GM10248 (cell line): ENCODE measurements at regions not wholly inside any gene's neighbourhood (a gene's known extent, or its start where the extent isn't known, plus 50 kb on each side); places are given as distances from the start of the nearest gene placed in this dataset.
"Not testable (repeated sequence)": the region's sequence is repeated elsewhere in the genome, so short reads cannot be mapped to it uniquely, and the experiment has no call there.

ENCODE experiments used
- CTCF ChIA-PET: fragments of 300-600 bp; sonication (Branson Sonifier 250); formaldehyde crosslinking; extraction: SDS; loops from one replicate; lab custom pipeline; 2021; ENCODE audit warnings: antibody characterized with exemption; lab: Yijun Ruan, JAX
- POLR2A ChIA-PET: fragments of 350-650 bp; sonication (Branson Sonifier 250); formaldehyde crosslinking; extraction: SDS; loops from one replicate; lab custom pipeline; 2020; ENCODE audit warnings: antibody characterized with exemption; lab: Yijun Ruan, JAX
- DNase-seq: peaks from one replicate; pipeline ENCODE4 v3.0.0; 2012; ENCODE audit errors: extremely low spot score
- CTCF ChIP-seq: IDR thresholded peaks from 2 replicates; pipeline ENCODE4 v1.5.1; 2012; ENCODE audit warnings: mild to moderate bottlenecking, low read depth; ENCODE audit errors: extremely low read depth, missing control alignments, control extremely low read depth

GRCh38 chrX:155751131-155751530, 130.0 kb upstream of the VAMP7 start:
- ChIA-PET POLR2A (no interaction called here), CTCF (no interaction called here)
- DNase-seq, result no peak
- no peak for TF ChIP-seq CTCF

GRCh38 chrX:155747520-155747919, 133.6 kb upstream of the VAMP7 start:
- ChIA-PET POLR2A (no interaction called here), CTCF (no interaction called here)
- TF ChIP-seq CTCF, result no peak
- no peak for DNase-seq

- no peak for TF ChIP-seq CTCF
- DNase-seq, result no peak
- ChIA-PET POLR2A (no interaction called here), CTCF (no interaction called here)
Measured at GRCh38 chrX:155745792-155746191, 133.0 kb upstream of the TMLHE start.

GRCh38 chrX:155744534-155744933, 131.8 kb upstream of the TMLHE start:
- ChIA-PET CTCF (no interaction called here), POLR2A (no interaction called here)
- no peak for DNase-seq
- TF ChIP-seq CTCF, result no peak

GRCh38 chrX:155728335-155728734, 115.6 kb upstream of the TMLHE start:
- CTCF ChIA-PET, DNase-seq, POLR2A ChIA-PET: not testable (repeated sequence)

- CTCF ChIA-PET, result no interaction called here
Measured at GRCh38 chrX:155718972-155719586, 106.3 kb upstream of the TMLHE start.

GRCh38 chrX:155715141-155715540, 102.4 kb upstream of the TMLHE start:
- ChIA-PET POLR2A (no interaction called here), CTCF (no interaction called here)
- TF ChIP-seq CTCF, result no peak
- no peak for DNase-seq

More at GRCh38 chrX:155718972-155719586, 106.3 kb upstream of the TMLHE start:
- POLR2A ChIA-PET, result no interaction called here
- TF ChIP-seq CTCF, result no peak
- no peak for DNase-seq
